ENCODE measurements at regions not wholly inside any gene's neighbourhood (a gene's known extent, or its start where the extent isn't known, plus 50 kb on each side); places are given as distances from the start of the nearest gene placed in this dataset.
A peak's percentile ranks its signal among the peaks of the same experiment; 100 is the strongest.

DNA sequence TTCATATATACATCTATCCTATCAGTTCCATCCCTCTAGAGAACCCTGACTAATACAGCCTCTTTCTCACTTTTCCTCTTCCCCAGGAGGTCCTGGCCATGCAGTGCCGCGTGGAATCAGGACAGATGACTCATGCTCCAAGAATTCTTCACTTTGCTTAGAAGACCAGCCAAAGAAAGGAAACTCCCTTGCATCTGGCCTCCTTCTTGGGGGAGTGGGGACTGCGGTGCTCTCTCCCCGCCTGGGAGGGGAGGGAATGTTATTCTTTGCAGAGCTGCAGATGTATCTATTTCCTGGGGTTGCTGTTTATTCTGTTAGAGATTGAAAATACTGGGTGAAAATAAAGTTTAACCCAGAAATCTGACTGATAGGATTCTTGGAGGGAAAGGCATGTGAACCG, 111.5 kb upstream of the SH3BP4 start (continued):
- TF ChIP-seq ZNF274 (IDR thresholded peaks at IDR 0.05; ENCODE audit: borderline replicate concordance, extremely low read depth, low read length) (no peak), TAF7 (optimal IDR thresholded peaks at IDR 0.05; ENCODE audit: borderline replicate concordance, low read depth, low read length) (no peak), EGR1 (IDR thresholded peaks at IDR 0.05; ENCODE audit: borderline replicate concordance, low read depth, low read length) (no peak), TAF1 (IDR thresholded peaks at IDR 0.05; ENCODE audit: low read depth, low read length) (no peak), SP2 (IDR thresholded peaks at IDR 0.05; ENCODE audit: low read length) (no peak), BRCA1 (IDR thresholded peaks at IDR 0.05; ENCODE audit: low read depth, low read length) (no peak), TEAD4 (IDR thresholded peaks at IDR 0.05; ENCODE audit: low read depth, low read length) (peak; percentile 60), PHF8 (conservative IDR thresholded peaks at IDR 0.05; ENCODE audit: low read depth, low read length) (no peak), YY1 (IDR thresholded peaks at IDR 0.05; ENCODE audit: low read depth, low read length) (no peak), SIN3A (conservative IDR thresholded peaks at IDR 0.05 in 1 of 2, IDR thresholded peaks at IDR 0.05 in 1 of 2; ENCODE audit: low read depth in 1 of 2, low read length in 2 of 2) (no peak), GTF2F1 (IDR thresholded peaks at IDR 0.05; ENCODE audit: borderline replicate concordance, low read depth, low read length) (no peak), EZH2 (IDR thresholded peaks at IDR 0.05; ENCODE audit: low read depth, low read length, severe bottlenecking) (no peak), TCF12 (IDR thresholded peaks at IDR 0.05; ENCODE audit: low read depth, low read length) (no peak), ATF2 (IDR thresholded peaks at IDR 0.05; ENCODE audit: low read length) (0 out of 2 replicates have a peak, but pooled peaks have one; percentile 48)
- TF ChIP-seq, protein P1, sequence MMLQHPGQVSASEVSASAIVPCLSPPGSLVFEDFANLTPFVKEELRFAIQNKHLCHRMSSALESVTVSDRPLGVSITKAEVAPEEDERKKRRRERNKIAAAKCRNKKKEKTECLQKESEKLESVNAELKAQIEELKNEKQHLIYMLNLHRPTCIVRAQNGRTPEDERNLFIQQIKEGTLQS (IDR thresholded peaks at IDR 0.05; ENCODE audit: insufficient read depth, low read depth, low read length) = 0 out of 2 replicates have a peak, but pooled peaks have one; percentile 44
